ENCODE measurements at regions not wholly inside any gene's neighbourhood (a gene's known extent, or its start where the extent isn't known, plus 50 kb on each side); places are given as distances from the start of the nearest gene placed in this dataset.

DNA sequence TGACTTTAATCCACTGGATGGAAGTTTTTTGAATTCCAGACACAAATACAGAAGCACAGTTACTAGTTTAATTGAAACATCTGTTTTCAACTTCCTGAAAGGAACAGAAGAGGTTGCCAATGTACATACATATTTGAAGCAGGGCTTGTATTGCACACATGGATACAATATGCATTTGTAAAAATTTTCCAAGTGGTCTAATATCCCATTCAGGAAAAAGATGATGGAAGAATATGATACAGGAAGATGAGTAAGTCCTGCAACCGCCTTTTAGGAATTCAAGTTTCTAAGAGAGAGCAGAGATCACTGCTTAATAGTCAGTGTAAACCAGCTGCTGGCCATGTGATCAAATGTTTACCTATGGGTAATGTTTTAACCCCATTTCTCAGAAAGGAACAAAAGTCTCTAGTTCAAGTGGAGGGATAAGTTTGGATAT lies 265.4 kb downstream of the TRIB2 start:
- Histone ChIP-seq H3K18ac (ENCODE audit: insufficient read length, low read depth, low read length) (no peak overlapping the region), H3K23ac (ENCODE audit: insufficient read length, low read depth, low read length) (no peak overlapping the region), H2BK120ac (ENCODE audit: low read depth, low read length, poor library complexity, severe bottlenecking) (no peak overlapping the region), H2AK5ac (ENCODE audit: insufficient read length, low read length) (no peak overlapping the region), H3K56ac (ENCODE audit: insufficient read length, low read depth, low read length) (no peak overlapping the region), H4K91ac (ENCODE audit: insufficient read length, low read depth, low read length) (no peak overlapping the region), H3K23me2 (ENCODE audit: insufficient read length, low read depth, low read length, poor library complexity, severe bottlenecking) (no peaks in the 10 kb centered on the region), H3K27me3 (ENCODE audit: insufficient read depth, low read length) (no peaks in the 10 kb centered on the region), H2BK12ac (ENCODE audit: insufficient read length, low read depth, low read length) (no peak overlapping the region), H2BK5ac (ENCODE audit: insufficient read length, low read length) (no peak overlapping the region), H4K5ac (ENCODE audit: insufficient read length, low read depth, low read length) (no peak overlapping the region), H4K8ac (replicated peaks; ENCODE audit: insufficient read length, low read depth, low read length) (no peak overlapping the region), H3K4me2 (ENCODE audit: insufficient read depth, insufficient read length, low read length) (no peak overlapping the region), H3K9me3 (ENCODE audit: control insufficient read depth, low read depth, low read length) (no peaks in the 10 kb centered on the region), H3T11ph (ENCODE audit: low read length) (no peak overlapping the region), H3K79me2 (ENCODE audit: insufficient read depth, low read length) (no peaks in the 10 kb centered on the region), H2AFZ (ENCODE audit: low read length) (no peak overlapping the region), H4K20me1 (ENCODE audit: control insufficient read depth, insufficient read depth, insufficient read length) (no peaks in the 10 kb centered on the region), H3K4me1 (ENCODE audit: insufficient read depth, low read length) (0 out of 2 replicates have a peak, but pooled peaks cover 2% of the 10 kb centered on the region), H3K9ac (ENCODE audit: extremely low read depth, insufficient read length, low read length) (no peak overlapping the region), H3K79me1 (ENCODE audit: insufficient read depth, low read depth, low read length, poor library complexity, severe bottlenecking) (no peaks in the 10 kb centered on the region), H3K27ac (ENCODE audit: insufficient read length, low read depth, low read length) (no peak overlapping the region), H2BK15ac (ENCODE audit: low read depth, low read length) (no peak overlapping the region), H3K14ac (ENCODE audit: insufficient read depth, low read length) (no peak overlapping the region), H2BK20ac (ENCODE audit: low read depth, low read length, poor library complexity, severe bottlenecking) (no peak overlapping the region), H3K4ac (ENCODE audit: low read depth, low read length) (no peak overlapping the region)
- H3K9me3 Mint-ChIP-seq = no peaks in the 10 kb centered on the region
- WGBS (ENCODE audit: extremely low coverage, insufficient read length, low lambda C conversion rate) = no CpG with 5 or more reads among the region's 1 CpG
- TF ChIP-seq, protein P1, sequence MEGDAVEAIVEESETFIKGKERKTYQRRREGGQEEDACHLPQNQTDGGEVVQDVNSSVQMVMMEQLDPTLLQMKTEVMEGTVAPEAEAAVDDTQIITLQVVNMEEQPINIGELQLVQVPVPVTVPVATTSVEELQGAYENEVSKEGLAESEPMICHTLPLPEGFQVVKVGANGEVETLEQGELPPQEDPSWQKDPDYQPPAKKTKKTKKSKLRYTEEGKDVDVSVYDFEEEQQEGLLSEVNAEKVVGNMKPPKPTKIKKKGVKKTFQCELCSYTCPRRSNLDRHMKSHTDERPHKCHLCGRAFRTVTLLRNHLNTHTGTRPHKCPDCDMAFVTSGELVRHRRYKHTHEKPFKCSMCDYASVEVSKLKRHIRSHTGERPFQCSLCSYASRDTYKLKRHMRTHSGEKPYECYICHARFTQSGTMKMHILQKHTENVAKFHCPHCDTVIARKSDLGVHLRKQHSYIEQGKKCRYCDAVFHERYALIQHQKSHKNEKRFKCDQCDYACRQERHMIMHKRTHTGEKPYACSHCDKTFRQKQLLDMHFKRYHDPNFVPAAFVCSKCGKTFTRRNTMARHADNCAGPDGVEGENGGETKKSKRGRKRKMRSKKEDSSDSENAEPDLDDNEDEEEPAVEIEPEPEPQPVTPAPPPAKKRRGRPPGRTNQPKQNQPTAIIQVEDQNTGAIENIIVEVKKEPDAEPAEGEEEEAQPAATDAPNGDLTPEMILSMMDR (conservative IDR thresholded peaks at IDR 0.05) = no peak
- H3K27me3 Mint-ChIP-seq (ENCODE audit: low read depth) = no peaks in the 10 kb centered on the region
- H3K36me3 Mint-ChIP-seq (ENCODE audit: insufficient read depth in 1 of 3, low read depth in 3 of 3) = no peaks in the 10 kb centered on the region
- H3K4me1 Mint-ChIP-seq = peaks cover 9 to 22% of the 10 kb centered on the region in 2 experiments
- no peak overlapping the region for H3K27ac Mint-ChIP-seq
- no peak overlapping the region for H3K4me3 Mint-ChIP-seq
- no peak for DNase-seq
